Esophagus muscularis mucosa (tissue), 4 donors: ENCODE measurements at regions not wholly inside any gene's neighbourhood (a gene's known extent, or its start where the extent isn't known, plus 50 kb on each side); places are given as distances from the start of the nearest gene placed in this dataset.

Experiments used
- DNase-seq: peaks from one replicate; pipeline ENCODE4 v3.0.0-alpha.2; 2017; ENCODE audit errors: extremely low spot score
- H3K27ac ChIP-seq, 4 donors: fragments of 200-600 bp; sonication (generic); replicated peaks in 1 of 4; 1 replicate in 3 of 4; 2 replicates in 1 of 4; pipeline ENCODE4 v1.5.1; 2016 to 2019; ENCODE audit warnings: mild to moderate bottlenecking in 1 of 4
- H3K27me3 ChIP-seq, 4 donors: fragments of 200-600 bp; sonication (generic); one replicate each; pipeline versions ENCODE4 v1.5.1 to v1.6.0; 2016 to 2019
- H3K36me3 ChIP-seq, 4 donors: fragments of 200-600 bp; sonication (generic); one replicate each; pipeline ENCODE4 v1.5.1; 2016 to 2019
- H3K4me1 ChIP-seq, 4 donors: fragments of 200-600 bp; sonication (generic); one replicate each; pipeline ENCODE4 v1.5.1; 2016 to 2019
- H3K4me3 ChIP-seq, 4 donors: fragments of 200-600 bp; sonication (generic); 1 replicate in 2 of 4; 2 replicates in 2 of 4; pipeline ENCODE4 v1.5.1; 2016 to 2019; ENCODE audit warnings: mild to moderate bottlenecking in 4 of 4, moderate library complexity in 1 of 4
- H3K9me3 ChIP-seq, 4 donors: fragments of 200-600 bp; sonication (generic); 1 replicate in 3 of 4; 2 replicates in 1 of 4; pipeline ENCODE4 v1.5.1; 2016 to 2019
- CTCF ChIP-seq, 3 experiments: fragments of 200-600 bp in 2 of 3; fragments of 450-650 bp in 1 of 3; sonication (generic) in 2 of 3; IDR thresholded peaks; one replicate each; pipeline ENCODE4 v1.5.1; 2017 to 2019; ENCODE audit warnings: antibody characterized with exemption in 3 of 3, mild to moderate bottlenecking in 2 of 3, moderate library complexity in 1 of 3
- EP300 ChIP-seq: sonication (generic); formaldehyde crosslinking; IDR thresholded peaks from one replicate; pipeline ENCODE4 v1.6.1; 2017; ENCODE audit warnings: antibody characterized with exemption
- POLR2A ChIP-seq: fragments of 450-650 bp; IDR thresholded peaks from one replicate; pipeline ENCODE4 v1.6.1; 2017; ENCODE audit warnings: antibody characterized with exemption, moderate library complexity, mild to moderate bottlenecking, low read depth
- POLR2AphosphoS5 ChIP-seq, 2 donors: sonication (generic); formaldehyde crosslinking; IDR thresholded peaks; one replicate each; pipeline ENCODE4 v1.6.1; 2017; ENCODE audit warnings: antibody characterized with exemption in 2 of 2
- WGBS: methylation state at CpG from one replicate; pipeline ENCODE4 v1.1.5; 2018; 5-methylcytosine and 5-hydroxymethylcytosine counted together
- intact Hi-C: fragments of 100-400 bp; cut with DNase I; formaldehyde crosslinking; loops from one replicate; pipeline ENCODE4 v1.15.1; 2023

GRCh38 chr2:147025646-147026585, 818.9 kb upstream of the ACVR2A start:
- peaks cover 0 to 11% (median 7%) of the 10 kb centered on the region in 4 donors for H3K9me3 ChIP-seq
- H3K4me1 ChIP-seq, result peaks cover 0 to 44% (median 41%) of the 10 kb centered on the region in 4 donors
- DNase-seq, result no peak
- H3K4me3 ChIP-seq, result no peak overlapping the region
- intact Hi-C loops, result loop anchor here (10.0 kb wide), 1 partner anchor 91 kb away; no protein-coding TSS in a partner anchor
- 84% methylated on average over 1 of the region's 1 CpG for WGBS
- no peaks in the 10 kb centered on the region for H3K36me3 ChIP-seq
- H3K27ac ChIP-seq, result peak overlapping the region in 3 of 4 donors; percentile 0 to 44 (median 34)
- TF ChIP-seq EP300 (no peak), POLR2AphosphoS5 (IDR thresholded peaks at IDR 0.05) (peak in 1 of 2 donors; percentile 16), POLR2A (no peak), CTCF (IDR thresholded peaks at IDR 0.05) (no peak)
- H3K27me3 ChIP-seq, result no peaks in the 10 kb centered on the region

GRCh38 chr2:147019311-147019710, 825.5 kb upstream of the ACVR2A start:
- 92% methylated on average over 3 of the region's 3 CpGs for WGBS
- intact Hi-C loops, result no loop called here
- no peaks in the 10 kb centered on the region for H3K36me3 ChIP-seq
- no peak overlapping the region for H3K4me3 ChIP-seq
- H3K4me1 ChIP-seq, result peaks cover 0 to 8% (median 0%) of the 10 kb centered on the region in 4 donors
- DNase-seq, result no peak
- no peaks in the 10 kb centered on the region for H3K27me3 ChIP-seq
- TF ChIP-seq POLR2AphosphoS5 (IDR thresholded peaks at IDR 0.05), result no peak
- TF ChIP-seq EP300, result no peak
- no peak for TF ChIP-seq POLR2A
- TF ChIP-seq CTCF (IDR thresholded peaks at IDR 0.05), result no peak
- H3K9me3 ChIP-seq, result peaks cover 0 to 11% (median 7%) of the 10 kb centered on the region in 4 donors
- H3K27ac ChIP-seq, result no peak overlapping the region

- 69% methylated on average over 6 of the region's 6 CpGs for WGBS
- intact Hi-C loops, result no loop called here
- Histone ChIP-seq H3K4me1 (peaks cover 0 to 8% (median 6%) of the 10 kb centered on the region in 4 donors), H3K27me3 (no peaks in the 10 kb centered on the region), H3K36me3 (no peaks in the 10 kb centered on the region), H3K9me3 (peaks cover 0 to 8% (median 5%) of the 10 kb centered on the region in 4 donors), H3K27ac (peak overlapping the region in 2 of 4 donors; percentile 10 to 27), H3K4me3 (no peak overlapping the region)
- no peak for DNase-seq
- TF ChIP-seq POLR2A (no peak), CTCF (IDR thresholded peaks at IDR 0.05) (no peak), EP300 (no peak), POLR2AphosphoS5 (IDR thresholded peaks at IDR 0.05) (no peak)
These were observed 826.7 kb upstream of the ACVR2A start for GRCh38 chr2:147017951-147018645.

GRCh38 chr2:147016181-147016580, 828.6 kb upstream of the ACVR2A start:
- no peak for DNase-seq
- H3K4me1 ChIP-seq, result peaks cover 0 to 8% (median 6%) of the 10 kb centered on the region in 4 donors
- no peaks in the 10 kb centered on the region for H3K36me3 ChIP-seq
- WGBS, result 93% methylated on average over 1 of the region's 1 CpG
- no peak overlapping the region for H3K27ac ChIP-seq
- no peaks in the 10 kb centered on the region for H3K9me3 ChIP-seq
- no peak for TF ChIP-seq POLR2A
- TF ChIP-seq CTCF (IDR thresholded peaks at IDR 0.05), result no peak
- intact Hi-C loops, result no loop called here
- H3K4me3 ChIP-seq, result no peak overlapping the region
- H3K27me3 ChIP-seq, result no peaks in the 10 kb centered on the region
